HG03378 (cell line): ENCODE measurements at regions not wholly inside any gene's neighbourhood (a gene's known extent, or its start where the extent isn't known, plus 50 kb on each side); places are given as distances from the start of the nearest gene placed in this dataset.
A peak's percentile ranks its signal among the peaks of the same experiment; 100 is the strongest.

ENCODE experiments used
- ATAC-seq: cut with Tn5 transposase; IDR thresholded peaks from one replicate; pipeline ENCODE4 v1.9.1; 2021; ENCODE audit warnings: mild to moderate bottlenecking, moderate library complexity; ENCODE audit not compliant: unreplicated experiment

DNA sequence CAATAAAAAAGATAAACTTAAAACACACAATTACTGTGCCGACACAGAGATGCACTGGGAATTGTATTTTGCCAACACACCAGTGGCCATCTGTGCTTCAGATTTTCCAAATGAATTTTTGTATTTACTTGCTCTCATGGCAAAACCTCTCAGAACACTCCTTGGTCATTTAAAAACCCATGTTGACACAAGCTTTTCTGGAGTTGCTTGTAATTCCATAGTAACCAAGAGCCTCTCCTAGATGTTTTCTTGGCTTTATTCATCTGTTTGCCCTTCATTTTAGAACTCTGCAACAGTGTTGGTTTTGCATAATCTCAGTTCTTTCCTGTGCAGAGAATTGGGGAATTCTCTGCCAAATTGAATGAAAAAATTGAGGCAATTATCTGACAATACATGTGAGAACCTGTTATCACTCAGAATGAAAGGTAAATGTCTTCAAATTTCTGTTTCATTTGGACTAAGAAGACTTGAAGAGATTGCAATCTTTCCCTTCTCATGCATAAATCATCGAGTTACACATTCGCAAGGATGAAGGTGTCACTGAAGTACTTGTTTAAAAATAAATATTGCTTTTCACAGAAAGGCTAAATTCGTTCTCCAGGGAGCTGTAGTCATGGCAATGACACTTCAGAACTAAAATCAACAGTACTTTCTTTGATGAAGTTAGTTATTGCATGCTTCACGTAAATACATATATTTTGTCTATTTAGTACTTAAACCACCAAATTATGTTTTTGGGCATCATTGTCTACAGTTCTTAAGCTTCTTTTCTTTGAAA is 301.8 kb upstream of the CTSO start:
- ATAC-seq: no peak

DNA sequence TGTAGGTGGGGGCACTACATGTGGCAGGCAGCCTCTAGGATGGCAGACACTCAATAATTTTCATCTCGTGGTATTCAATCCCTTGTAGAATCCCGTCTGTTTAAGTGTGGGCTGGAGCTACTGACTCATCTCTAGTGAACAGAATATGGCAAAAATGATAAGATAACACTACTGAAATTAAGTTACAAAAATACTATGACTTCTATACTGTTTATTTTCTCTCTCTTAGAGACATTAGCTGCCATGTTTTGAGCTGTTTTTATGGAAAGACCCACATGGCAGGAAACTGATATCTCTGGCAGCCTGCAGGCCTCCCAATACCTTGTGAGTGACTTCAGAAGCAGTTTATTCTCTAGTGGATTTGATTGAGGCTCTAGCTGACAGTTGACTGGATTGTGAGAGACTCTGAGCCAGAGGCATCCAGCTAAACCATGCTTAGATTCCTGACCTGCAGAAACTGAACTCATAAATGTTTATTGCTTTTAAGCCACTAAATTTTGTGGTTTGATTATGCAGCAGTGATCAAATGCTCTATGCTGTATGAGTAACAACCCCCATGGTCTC is 298.8 kb upstream of the CTSO start:
- no peak for ATAC-seq

DNA sequence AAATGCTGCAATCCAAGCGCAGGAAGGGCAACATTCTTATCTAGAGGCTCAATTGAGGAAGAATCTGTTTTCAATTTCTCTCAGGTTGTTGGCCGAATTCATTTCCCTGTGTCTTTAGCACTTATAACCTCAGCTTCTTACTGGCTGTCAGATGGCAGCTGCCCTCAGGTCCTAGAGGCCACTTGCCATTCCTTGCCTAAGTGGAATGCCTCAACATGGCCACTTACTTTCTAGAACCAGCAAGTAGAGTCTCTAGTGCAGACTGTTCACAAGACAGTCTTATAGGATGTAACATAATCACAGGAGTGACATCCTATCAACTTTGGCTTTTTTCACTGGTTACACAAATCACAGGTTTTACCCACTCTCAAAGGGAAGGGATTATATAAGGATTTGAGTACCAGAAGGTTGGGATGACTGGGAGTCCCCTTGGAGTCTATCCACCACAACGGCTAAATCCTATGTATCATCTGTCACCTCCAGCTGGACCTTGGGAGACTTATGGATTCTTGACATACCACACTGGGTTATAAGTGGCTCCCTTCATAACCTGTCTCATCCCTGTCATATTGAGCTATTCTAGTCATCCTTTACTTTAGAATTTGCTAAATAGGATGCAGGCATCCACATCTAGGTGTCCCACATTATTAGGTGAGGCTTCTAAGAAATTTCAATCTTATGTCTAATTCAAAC is 297.9 kb upstream of the CTSO start:
- no peak for ATAC-seq

DNA sequence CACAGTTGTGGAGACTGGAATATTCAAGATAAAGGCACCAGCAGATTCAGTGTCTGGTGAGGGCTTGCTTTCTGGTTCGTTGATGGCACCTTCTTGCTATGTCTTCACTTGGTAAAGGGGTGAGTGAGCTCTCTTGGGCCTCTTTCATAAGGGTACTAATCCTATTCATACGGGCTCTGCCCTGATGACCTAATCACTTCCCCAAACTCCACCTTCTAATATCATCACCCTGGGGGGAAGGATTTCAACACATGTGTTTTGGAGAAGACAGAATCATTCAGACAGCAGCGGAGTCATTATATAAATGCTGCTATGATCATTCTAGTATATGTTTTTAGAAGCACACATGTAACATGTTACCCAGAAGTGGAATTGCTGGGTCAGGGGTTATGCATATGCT is 295.3 kb upstream of the CTSO start:
- no peak for ATAC-seq

DNA sequence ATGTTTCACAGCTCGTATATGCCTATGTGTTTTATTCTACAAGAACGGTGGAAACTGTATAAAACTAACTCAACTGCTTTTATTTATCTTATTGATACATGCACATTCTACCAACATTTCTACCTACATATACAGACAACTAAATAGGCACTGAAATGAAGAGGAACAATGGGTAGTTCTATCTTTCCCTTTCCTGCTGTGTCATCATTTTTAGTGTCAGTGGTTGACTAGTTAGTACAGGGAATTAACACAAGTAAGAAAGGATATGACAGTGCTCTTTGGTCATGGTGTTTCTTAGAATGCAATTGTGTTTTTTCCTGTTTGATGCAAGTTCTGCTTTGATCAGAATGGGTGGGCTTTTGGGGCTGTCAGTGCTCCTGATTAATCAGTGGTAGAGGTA is 293.8 kb upstream of the CTSO start:
- ATAC-seq: no peak

DNA sequence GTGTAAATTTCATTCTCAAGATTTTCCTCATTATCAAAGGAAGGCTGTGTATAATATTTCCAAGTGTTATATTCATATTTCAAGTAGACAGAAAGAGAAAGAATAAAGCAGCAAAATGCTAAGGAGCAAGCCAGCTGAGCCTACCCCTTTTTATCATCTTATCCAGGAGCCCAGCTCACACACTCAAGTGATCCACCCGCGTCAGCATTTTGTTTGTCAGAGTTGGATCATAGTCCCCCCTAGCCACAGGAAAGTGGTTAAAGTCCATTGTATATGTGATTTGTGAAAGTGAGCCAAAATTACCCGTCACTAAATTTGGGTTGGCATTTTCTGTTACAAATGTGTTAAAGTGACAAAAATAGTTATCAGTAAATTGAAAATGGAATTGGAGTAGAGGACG is 289.3 kb upstream of the CTSO start:
- no peak for ATAC-seq

DNA sequence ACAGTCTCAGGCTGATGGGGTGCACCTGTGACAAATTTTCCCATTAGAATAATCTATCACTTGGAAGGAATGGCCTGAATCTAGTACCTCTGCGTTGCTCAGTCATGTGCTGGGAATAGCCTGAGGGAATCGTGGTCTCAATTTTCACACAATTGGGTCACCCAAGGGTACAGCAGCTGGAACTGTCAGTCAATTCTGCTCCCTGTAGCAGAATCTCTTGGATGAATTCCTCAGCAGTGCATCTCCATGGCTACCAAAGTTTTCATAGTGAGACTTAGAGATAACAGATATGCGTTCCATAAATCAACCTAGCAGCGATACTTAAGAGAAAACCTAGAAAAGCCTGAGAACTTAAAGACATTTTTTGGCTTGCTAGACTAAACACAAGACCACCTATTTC is 288.7 kb upstream of the CTSO start:
- ATAC-seq: no peak

DNA sequence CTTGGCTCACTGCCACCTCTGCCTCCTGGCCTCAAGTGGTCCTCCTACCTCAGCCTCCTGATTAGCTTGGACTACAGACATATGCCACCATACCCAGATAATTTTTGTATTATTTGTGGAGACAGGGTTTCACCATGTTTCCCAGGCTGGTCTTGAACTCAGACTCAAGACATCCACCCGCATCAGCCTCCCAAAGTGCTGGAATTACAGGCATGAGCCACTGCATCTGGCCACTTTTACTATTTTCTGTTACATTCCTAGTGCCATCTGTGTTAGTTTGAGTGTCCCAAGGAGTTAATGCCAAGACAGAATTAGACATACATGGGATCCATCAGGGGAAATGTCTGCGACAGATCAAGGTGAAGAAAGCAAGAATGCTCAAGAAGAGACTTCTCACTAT is 288.2 kb upstream of the CTSO start:
- ATAC-seq: no peak

DNA sequence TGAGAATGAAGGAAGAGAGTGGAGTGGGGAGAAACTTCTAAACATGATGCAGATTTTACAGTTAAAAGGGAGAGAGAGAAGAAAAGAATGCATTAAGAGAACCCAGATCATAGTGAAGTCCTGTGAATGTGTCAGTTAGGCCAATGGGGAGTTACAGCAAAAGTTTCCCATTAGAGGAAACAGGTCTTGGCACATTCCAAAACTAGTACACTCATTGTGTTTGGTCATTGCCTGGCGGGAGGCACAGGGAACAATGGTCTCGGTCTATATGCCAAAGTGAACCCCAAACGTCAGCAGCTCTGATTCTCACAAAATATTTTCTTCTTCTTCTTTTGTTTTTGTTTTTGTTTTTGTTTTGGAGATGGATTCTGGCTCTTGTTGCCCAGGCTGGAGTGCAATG is 284.5 kb upstream of the CTSO start:
- no peak for ATAC-seq

DNA sequence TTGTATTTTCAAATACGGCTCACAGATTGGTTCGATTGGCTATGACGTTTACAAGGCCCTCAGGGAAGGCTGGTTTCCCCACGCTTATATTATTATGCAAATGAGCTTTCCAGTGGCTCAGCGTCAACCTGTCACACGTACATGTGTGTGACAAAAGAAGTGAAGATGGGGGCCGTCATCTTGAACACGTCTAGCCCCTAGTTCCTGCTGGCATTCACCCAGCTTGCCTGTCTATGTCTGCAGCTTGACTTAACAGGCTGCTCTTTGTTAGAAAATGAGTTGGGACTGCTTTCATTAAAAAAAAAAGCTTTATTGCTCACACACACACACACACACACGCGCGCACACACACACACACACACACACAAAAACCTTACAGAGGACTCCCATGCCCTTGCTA is 283.6 kb upstream of the CTSO start:
- no peak for ATAC-seq

DNA sequence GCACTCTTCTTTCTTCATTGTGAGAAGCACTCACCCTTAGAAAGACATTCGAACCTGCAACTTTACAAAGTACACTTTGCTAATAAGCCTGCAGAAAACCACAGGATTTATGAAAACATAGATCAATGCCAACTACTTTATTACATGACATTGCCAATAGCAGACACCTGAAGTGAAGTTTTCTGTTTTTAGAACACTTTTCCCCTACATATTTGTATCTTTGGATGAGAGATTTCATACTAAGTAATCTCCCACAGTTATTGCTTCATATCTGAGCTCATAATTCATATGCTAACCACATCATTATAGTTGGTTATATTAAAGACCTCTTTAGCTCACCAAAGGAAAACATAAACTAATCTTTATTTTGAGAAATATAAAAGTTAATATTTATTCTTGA is 276.5 kb upstream of the CTSO start:
- ATAC-seq: no peak

DNA sequence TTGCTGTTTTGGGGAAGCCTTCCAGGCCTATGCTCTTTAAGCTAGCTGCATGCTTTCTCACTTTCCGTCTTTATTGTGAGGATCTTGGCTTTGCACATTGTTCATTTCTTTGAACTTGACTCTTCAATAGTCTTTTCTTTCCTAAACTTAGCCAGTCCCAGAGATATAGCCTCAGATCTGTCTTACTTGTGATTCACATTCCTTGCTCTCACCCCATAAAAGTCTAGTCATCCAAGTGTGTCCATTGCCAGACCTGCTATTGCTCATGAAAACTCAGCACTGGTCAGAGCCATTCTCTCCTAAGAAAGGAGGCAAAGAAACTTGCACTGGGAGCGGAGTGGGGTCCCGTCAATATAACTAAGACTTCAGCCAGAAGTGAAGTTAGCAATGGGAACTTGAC is 275.0 kb upstream of the CTSO start:
- ATAC-seq: no peak

DNA sequence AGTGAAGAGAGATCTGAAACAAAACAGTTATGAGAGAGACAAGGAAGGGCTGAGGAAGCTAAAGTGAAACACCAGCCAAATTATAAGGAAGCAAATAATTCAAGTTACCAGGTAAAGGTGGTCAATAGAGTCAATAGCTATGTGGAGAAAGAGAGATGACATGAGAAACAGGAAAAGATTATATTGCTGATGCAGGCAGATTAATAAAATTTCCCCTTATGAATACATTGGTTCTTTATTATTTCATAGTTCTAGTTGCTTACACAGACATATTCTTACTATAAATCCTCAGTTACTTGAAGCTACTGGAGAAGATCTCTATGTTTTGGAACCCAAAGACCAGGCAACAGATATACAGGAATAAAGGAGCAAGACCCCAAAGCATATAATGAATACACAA is 273.7 kb upstream of the CTSO start:
- ATAC-seq: no peak

DNA sequence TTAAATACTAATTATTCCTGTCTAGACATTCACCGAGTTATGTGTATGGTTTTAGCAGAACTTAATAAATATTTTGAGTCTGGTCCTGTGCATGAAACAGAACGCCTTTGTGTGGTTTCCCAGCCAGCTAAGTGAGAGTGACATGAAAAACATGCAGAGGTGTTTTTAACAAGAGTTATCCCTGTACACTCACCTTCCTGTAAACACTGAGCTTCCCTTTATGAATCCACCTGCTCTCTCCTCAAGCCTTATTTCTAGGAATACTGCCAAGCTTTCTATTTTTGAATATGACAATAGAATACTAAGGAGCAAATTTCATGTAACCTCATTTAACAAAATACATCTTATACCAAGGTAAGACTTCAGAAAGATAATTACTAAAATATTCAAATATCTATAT is 270.3 kb upstream of the CTSO start:
- no peak for ATAC-seq

DNA sequence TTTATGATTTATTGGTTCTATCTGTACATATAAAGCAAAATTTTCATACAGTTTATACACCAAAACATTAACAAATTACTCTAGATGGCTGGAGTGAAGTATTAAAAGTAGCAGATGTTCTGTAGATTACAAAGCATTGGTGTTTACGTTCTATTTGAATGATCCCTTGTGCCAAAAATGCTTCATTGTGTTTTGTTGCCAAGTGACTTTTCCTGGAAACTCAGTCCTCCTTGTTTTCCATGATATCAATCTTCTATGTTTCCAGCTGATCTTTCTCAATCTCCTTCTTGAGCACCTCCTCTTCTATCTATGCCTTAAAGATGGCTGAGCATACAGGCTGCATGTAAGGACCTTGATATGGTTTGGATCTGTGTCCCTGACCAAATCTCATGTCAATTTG is 263.6 kb upstream of the CTSO start:
- no peak for ATAC-seq

DNA sequence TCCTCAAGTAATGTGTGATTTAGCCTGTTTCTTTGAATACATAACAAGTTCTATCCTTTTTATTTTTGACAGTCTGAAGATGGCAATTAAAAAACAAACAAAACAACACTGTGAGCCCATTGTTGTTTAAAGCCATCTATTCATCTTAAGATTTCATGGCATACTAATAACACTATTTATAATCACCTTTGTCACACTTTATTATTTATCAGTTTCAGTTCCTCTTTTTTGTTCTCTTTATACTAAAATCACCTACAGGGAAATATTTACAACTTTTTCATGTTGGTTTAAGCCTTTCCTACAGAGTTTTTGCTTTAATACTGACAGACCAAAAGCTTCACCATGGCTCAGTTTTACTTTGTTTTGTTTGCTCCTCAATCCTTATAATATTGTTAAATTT is 247.4 kb upstream of the CTSO start:
- ATAC-seq: peak; percentile 99

DNA sequence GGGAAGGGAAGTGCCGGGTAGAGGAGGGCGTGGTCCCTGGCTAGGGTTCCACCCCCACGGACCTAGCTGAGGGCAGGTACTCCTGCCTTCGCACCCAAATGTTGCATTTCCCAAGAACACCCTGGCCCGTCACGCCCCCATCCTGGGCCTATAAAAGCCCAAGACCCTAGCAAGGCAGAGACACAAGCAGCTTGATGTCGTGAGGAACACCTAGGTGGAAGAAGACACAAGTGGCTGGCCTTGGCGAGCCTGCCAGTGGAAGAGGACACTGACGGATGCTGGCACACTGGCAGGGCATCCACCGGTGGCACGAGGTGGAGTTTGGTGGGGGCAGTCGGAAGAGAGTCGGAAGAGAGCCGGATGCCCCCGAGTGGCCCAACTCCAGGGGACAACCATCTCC is 244.8 kb upstream of the CTSO start:
- no peak for ATAC-seq

DNA sequence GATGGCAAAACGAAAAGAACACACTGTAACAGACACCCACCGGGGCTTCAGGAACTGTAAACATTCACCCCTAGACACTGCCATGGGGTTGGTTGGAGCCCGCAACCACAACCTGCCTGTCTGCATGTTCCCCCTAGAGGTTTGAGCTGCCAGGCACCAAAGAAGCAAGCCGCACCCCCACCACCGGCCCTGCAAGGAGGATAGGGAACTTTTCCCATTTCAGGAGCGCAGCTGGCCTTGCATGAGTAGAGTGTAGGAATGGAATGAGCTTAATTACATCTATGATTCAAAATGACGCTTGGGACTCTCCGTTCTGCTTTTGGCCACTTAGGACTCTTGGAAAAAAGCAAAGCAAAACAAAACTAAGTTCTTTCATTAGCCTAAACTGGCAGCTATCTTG is 243.6 kb upstream of the CTSO start:
- ATAC-seq: no peak

DNA sequence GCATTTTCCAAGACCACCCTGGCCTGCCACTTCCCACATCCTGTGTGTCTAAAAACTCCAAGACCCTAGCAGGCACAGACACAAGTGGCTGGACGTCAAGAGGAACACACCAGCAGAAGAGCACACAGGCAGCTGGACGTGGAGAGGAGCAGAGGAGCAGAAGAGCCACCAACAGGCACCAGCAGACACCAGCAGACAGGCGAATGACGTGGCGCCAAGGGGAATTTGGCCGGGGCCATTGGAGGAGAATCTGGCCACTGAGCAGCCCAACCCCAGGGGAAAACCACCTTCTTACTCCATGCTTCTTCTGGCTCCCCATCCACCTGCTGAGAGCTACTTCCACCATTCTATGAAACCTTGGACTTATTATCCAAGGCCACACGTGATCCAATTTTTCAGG is 243.1 kb upstream of the CTSO start:
- ATAC-seq: no peak

DNA sequence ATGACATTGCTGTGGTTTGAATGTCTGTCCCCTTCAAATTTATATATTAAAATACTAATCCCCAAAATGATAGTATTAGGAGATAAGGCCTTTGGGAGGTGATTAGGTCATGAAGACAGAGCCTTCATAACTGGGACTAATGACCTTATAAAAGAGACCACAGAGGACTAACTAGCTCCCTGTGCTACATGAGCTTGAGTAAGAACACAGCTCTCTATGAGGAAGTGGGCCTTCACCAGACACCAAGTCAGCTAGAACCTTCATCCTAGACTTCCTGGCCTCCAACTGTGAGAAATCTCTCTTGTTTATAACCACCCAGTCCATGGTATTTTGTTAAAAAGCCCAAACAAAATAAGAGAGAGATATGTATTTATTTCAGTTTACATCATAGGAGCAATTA is 242.2 kb upstream of the CTSO start:
- peak; percentile 97 for ATAC-seq

DNA sequence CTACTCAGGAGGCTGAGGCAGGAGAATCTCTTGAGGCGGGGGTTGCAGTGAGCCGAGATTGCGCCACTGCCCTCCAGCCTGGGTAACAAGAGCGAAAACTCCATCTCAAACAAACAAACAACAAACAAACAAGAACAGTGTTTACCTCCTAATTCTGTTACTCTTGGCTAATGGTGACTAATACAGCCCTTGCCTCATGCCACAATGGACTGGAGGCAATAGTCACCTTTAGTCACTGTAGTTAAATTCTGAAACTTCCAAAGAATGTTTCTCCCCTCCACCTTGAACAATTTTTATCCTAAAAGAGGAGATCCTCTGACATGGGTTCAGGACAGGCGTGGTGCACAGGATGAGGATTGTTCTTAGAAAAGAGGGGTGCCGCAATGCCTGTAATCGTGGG is 241.2 kb upstream of the CTSO start:
- ATAC-seq: no peak

DNA sequence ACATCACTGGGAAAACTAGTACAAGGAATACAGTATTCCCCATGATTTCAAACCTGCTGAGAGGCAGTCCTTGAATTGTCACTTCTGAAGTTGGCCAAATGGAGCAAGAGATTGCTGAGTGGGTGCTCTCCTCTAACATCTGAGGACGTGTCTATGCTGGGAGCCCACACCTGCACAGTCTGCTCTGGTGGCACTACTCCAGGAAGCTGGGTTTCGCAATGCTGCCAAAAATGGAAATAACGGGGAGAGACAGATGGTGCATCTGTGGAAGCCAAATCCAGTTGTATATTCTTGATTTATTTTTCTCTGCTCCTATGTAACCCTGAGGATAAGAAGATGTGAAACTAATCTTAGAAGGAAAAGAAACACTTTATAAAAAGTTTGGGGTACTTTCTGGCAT is 240.1 kb upstream of the CTSO start:
- ATAC-seq: no peak

DNA sequence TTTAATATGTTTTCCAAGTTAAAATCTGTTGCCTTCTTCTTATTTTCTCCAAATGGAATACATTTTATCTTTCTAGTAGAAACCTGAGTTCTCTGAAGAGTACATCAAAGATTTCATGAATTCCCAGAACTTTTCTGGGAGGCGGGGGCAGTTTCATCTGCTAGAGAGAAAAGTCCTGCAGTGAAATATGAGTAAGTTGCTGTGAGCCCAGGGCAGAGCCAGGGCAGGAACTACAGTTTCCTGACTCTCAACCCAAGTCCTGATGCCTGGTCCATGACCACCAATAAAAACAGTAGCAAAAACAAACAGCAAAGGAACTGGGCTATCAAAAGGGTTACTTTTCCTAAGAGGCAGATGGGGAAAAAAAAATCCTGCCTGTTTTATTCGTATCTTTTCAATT is 239.4 kb upstream of the CTSO start:
- no peak for ATAC-seq
